ENCODE measurements at regions not wholly inside any gene's neighbourhood (a gene's known extent, or its start where the extent isn't known, plus 50 kb on each side); places are given as distances from the start of the nearest gene placed in this dataset.

- TF ChIP-seq ZNF350 (tag by site-specific recombination; IDR thresholded peaks at IDR 0.05) (no peak), CTCF (tag by site-specific recombination; IDR thresholded peaks at IDR 0.05) (no peak), HOXA7 (CRISPR knock-in tag; IDR thresholded peaks at IDR 0.05; ENCODE audit: borderline replicate concordance) (no peak), ZNF488 (tag by site-specific recombination; IDR thresholded peaks at IDR 0.05) (no peak)
Measured at GRCh38 chr13:70985371-70985770, 877.1 kb upstream of the KLHL1 start.

Data from HEK293 (cell line).